IMR-90 (cell line): ENCODE measurements at regions not wholly inside any gene's neighbourhood (a gene's known extent, or its start where the extent isn't known, plus 50 kb on each side); places are given as distances from the start of the nearest gene placed in this dataset.

Source experiments
- ATAC-seq: fragments of 200-7000 bp; cut with Tn5 transposase; 2 replicates; pipeline ENCODE4 v1.9.1; 2020; ENCODE audit warnings: low read depth, mild to moderate bottlenecking, moderate library complexity
- BruUV-seq: library from RNA; stranded (reverse); fragments of 400-500 nt; replicated peaks from 2 replicates; lab custom pipeline; 2021; lab: Mats Ljungman, UMichigan
- CTCF ChIA-PET: fragments of 300-600 bp; formaldehyde crosslinking; extraction: SDS; loops from one replicate; lab custom pipeline; 2021; ENCODE audit warnings: antibody characterized with exemption; lab: Yijun Ruan, JAX
- POLR2A ChIA-PET: fragments of 300-600 bp; sonication (Branson Sonifier 250); formaldehyde crosslinking; loops from one replicate; lab custom pipeline; 2022; ENCODE audit warnings: antibody characterized with exemption; ENCODE audit not compliant: unreplicated experiment; lab: Charles Lee
- DNase-seq: peaks from one replicate; pipeline ENCODE4 v3.0.0; 2013
- H2AFZ ChIP-seq: replicated peaks from 2 replicates; pipeline ENCODE3; 2013; ENCODE audit warnings: low read length, mild to moderate bottlenecking; ENCODE audit not compliant: poor library complexity
- H2AK5ac ChIP-seq: 2 replicates; pipeline ENCODE4 v1.6.1; 2013; ENCODE audit warnings: low read depth, low read length, inconsistent platforms
- H2AK9ac ChIP-seq: replicated peaks from 2 replicates; pipeline ENCODE3; 2013; ENCODE audit warnings: mild to moderate bottlenecking, low read depth, low read length, moderate library complexity; ENCODE audit not compliant: poor library complexity
- H2BK120ac ChIP-seq: 2 replicates; pipeline ENCODE4 v1.6.1; 2013; ENCODE audit warnings: low read depth, low read length, inconsistent platforms
- H2BK15ac ChIP-seq: 3 replicates; pipeline ENCODE4 v1.6.1; 2013; ENCODE audit warnings: low read depth, low read length, inconsistent platforms
- H2BK20ac ChIP-seq: 2 replicates; pipeline ENCODE4 v1.6.1; 2013; ENCODE audit warnings: low read depth, mild to moderate bottlenecking, inconsistent platforms, low read length, moderate library complexity
- H2BK5ac ChIP-seq: 2 replicates; pipeline ENCODE4 v1.6.1; 2013; ENCODE audit warnings: mild to moderate bottlenecking, low read depth, low read length, inconsistent platforms; ENCODE audit not compliant: poor library complexity, severe bottlenecking
- H3K14ac ChIP-seq: replicated peaks from 2 replicates; pipeline ENCODE4 v1.6.1; 2013; ENCODE audit warnings: low read depth, low read length, inconsistent platforms
- H3K18ac ChIP-seq: 2 replicates; pipeline ENCODE4 v1.6.1; 2013; ENCODE audit warnings: low read depth, low read length, control low read depth
- H3K23ac ChIP-seq: 2 replicates; pipeline ENCODE4 v1.6.1; 2013; ENCODE audit warnings: low read depth, low read length, inconsistent platforms
- H3K27ac ChIP-seq: 2 replicates; pipeline ENCODE4 v1.5.1; 2013; ENCODE audit warnings: mild to moderate bottlenecking, control low read depth, low read length; ENCODE audit not compliant: insufficient read depth
- H3K27me3 ChIP-seq: 2 replicates; pipeline ENCODE4 v1.6.1; 2013; ENCODE audit warnings: low read length; ENCODE audit not compliant: control insufficient read depth, insufficient read depth
- H3K36me3 ChIP-seq: 2 replicates; pipeline ENCODE4 v1.6.1; 2013; ENCODE audit warnings: low read length, mixed read lengths; ENCODE audit not compliant: control insufficient read depth, insufficient read depth
- H3K4ac ChIP-seq: 2 replicates; pipeline ENCODE4 v1.6.1; 2013; ENCODE audit warnings: low read depth, low read length, inconsistent platforms
- H3K4me1 ChIP-seq: 2 replicates; pipeline ENCODE4 v1.6.1; 2013; ENCODE audit warnings: low read length, mixed read lengths; ENCODE audit not compliant: control insufficient read depth, insufficient read depth
- H3K4me2 ChIP-seq: 2 replicates; pipeline ENCODE4 v1.6.1; 2013; ENCODE audit warnings: low read depth, mild to moderate bottlenecking, control low read depth, low read length, moderate library complexity
- H3K4me3 ChIP-seq: 2 replicates; pipeline ENCODE4 v1.5.1; 2013; ENCODE audit warnings: low read depth, mild to moderate bottlenecking, control low read depth, low read length, moderate library complexity; ENCODE audit not compliant: insufficient read depth
- H3K56ac ChIP-seq: 2 replicates; pipeline ENCODE4 v1.6.1; 2013; ENCODE audit warnings: low read length, inconsistent platforms; ENCODE audit not compliant: insufficient read depth; ENCODE audit errors: extremely low read depth
- H3K79me1 ChIP-seq, 2 experiments: 2 replicates each; pipeline ENCODE4 v1.6.1; 2013; ENCODE audit warnings: low read length in 2 of 2, inconsistent platforms in 1 of 2, low read depth in 1 of 2
- H3K9ac ChIP-seq: 2 replicates; pipeline ENCODE4 v1.6.1; 2013; ENCODE audit warnings: low read depth, low read length, control low read depth
- H3K9me1 ChIP-seq: 2 replicates; pipeline ENCODE4 v1.6.1; 2013; ENCODE audit warnings: low read length, inconsistent platforms; ENCODE audit not compliant: insufficient read depth
- H3K9me3 ChIP-seq: 2 replicates; pipeline ENCODE4 v1.6.1; 2013; ENCODE audit warnings: low read length; ENCODE audit not compliant: control insufficient read depth, insufficient read depth
- H4K20me1 ChIP-seq: 2 replicates; pipeline ENCODE4 v1.6.1; 2013; ENCODE audit warnings: low read length, inconsistent platforms; ENCODE audit not compliant: insufficient read depth
- H4K5ac ChIP-seq: 2 replicates; pipeline ENCODE4 v1.6.1; 2013; ENCODE audit warnings: mild to moderate bottlenecking, low read depth, low read length, control low read depth
- H4K8ac ChIP-seq, 2 experiments: 2 replicates each; pipeline ENCODE4 v1.6.1; 2013; ENCODE audit warnings: low read depth in 2 of 2, low read length in 2 of 2, control low read depth in 1 of 2, inconsistent platforms in 1 of 2
- H4K91ac ChIP-seq: 2 replicates; pipeline ENCODE4 v1.6.1; 2013; ENCODE audit warnings: low read depth, low read length, inconsistent platforms; ENCODE audit not compliant: insufficient read depth
- BHLHE40 ChIP-seq: fragments of 150-350 bp; IDR thresholded peaks from 2 replicates; pipeline ENCODE4 v1.6.1; 2016; ENCODE audit warnings: mild to moderate bottlenecking, low read depth, low read length
- CEBPB ChIP-seq: IDR thresholded peaks from 2 replicates; pipeline ENCODE4 v1.6.1; 2012; ENCODE audit warnings: low read depth, low read length, improper control_type of control experiment
- CHD1 ChIP-seq: IDR thresholded peaks from 2 replicates; pipeline ENCODE4 v1.6.1; 2012; ENCODE audit warnings: low read depth, low read length, improper control_type of control experiment
- FOS ChIP-seq: fragments of 150-350 bp; IDR thresholded peaks from 2 replicates; pipeline ENCODE4 v1.6.1; 2016; ENCODE audit warnings: low read depth, low read length
- MAFK ChIP-seq: IDR thresholded peaks from 2 replicates; pipeline ENCODE4 v1.6.1; 2012; ENCODE audit warnings: low read depth, low read length, improper control_type of control experiment
- MAZ ChIP-seq: IDR thresholded peaks from 2 replicates; pipeline ENCODE4 v1.6.1; 2012; ENCODE audit warnings: low read depth, mild to moderate bottlenecking, low read length, improper control_type of control experiment, moderate library complexity, borderline replicate concordance
- MXI1 ChIP-seq: IDR thresholded peaks from 2 replicates; pipeline ENCODE4 v1.6.1; 2012; ENCODE audit warnings: low read depth, mild to moderate bottlenecking, low read length, moderate library complexity, borderline replicate concordance
- POLR2A ChIP-seq: IDR thresholded peaks from 2 replicates; pipeline ENCODE4 v1.6.1; 2012; ENCODE audit warnings: mild to moderate bottlenecking, low read depth, low read length
- RAD21 ChIP-seq: IDR thresholded peaks from 2 replicates; pipeline ENCODE4 v1.6.1; 2012; ENCODE audit warnings: low read length, improper control_type of control experiment
- RCOR1 ChIP-seq: IDR thresholded peaks from 2 replicates; pipeline ENCODE4 v1.6.1; 2012; ENCODE audit warnings: mild to moderate bottlenecking, low read length, improper control_type of control experiment; ENCODE audit not compliant: insufficient replicate concordance
- RFX5 ChIP-seq: IDR thresholded peaks from 2 replicates; pipeline ENCODE4 v1.8.0; 2012; ENCODE audit warnings: low read depth, mild to moderate bottlenecking, low read length, moderate library complexity
- SMC3 ChIP-seq: fragments of 150-350 bp; IDR thresholded peaks from 2 replicates; pipeline ENCODE4 v1.6.1; 2016; ENCODE audit warnings: low read depth, mild to moderate bottlenecking, antibody characterized with exemption, low read length, moderate library complexity
- WGBS, 2 experiments: methylation state at CpG; one replicate each; pipeline versions ENCODE4 v1.1.5 to v1.1.7; 2013; ENCODE audit warnings: missing lambda C conversion rate in 2 of 2; ENCODE audit not compliant: insufficient read length in 1 of 2; ENCODE audit errors: extremely low coverage in 2 of 2; 5-methylcytosine and 5-hydroxymethylcytosine counted together
- dilution Hi-C: fragments of 300-500 bp; cut with HindIII; formaldehyde crosslinking; loops from one replicate; pipeline ENCODE4 v1.14.3; 2018; ENCODE audit warnings: low sequenced_read_pairs; ENCODE audit not compliant: unreplicated experiment
- in situ Hi-C: fragments of 300-500 bp; cut with MboI; formaldehyde crosslinking; loops from 3 replicates; pipeline ENCODE4 v1.14.3; 2019; ENCODE audit warnings: low sequenced_read_pairs, inconsistent platforms, mixed read lengths
- intact Hi-C: fragments of 100-400 bp; cut with micrococcal nuclease; formaldehyde crosslinking; loops from 2 replicates; pipeline ENCODE4 v1.10.0; 2022
- TF ChIP-seq, protein P1 (sequence below): fragments of 150-350 bp; IDR thresholded peaks from 2 replicates; pipeline ENCODE4 v1.6.1; 2016; ENCODE audit warnings: low read depth, mild to moderate bottlenecking, low read length, moderate library complexity, borderline replicate concordance
- TF ChIP-seq, protein P2 (sequence below): conservative IDR thresholded peaks from 2 replicates; pipeline ENCODE4 v1.5.1; 2012; ENCODE audit warnings: mild to moderate bottlenecking, low read depth, low read length, improper control_type of control experiment
- TF ChIP-seq, protein P3 (sequence below): fragments of 150-350 bp; IDR thresholded peaks from 2 replicates; pipeline ENCODE4 v1.6.1; 2017; ENCODE audit warnings: mild to moderate bottlenecking, antibody characterized with exemption, low read length, low read depth

DNA sequence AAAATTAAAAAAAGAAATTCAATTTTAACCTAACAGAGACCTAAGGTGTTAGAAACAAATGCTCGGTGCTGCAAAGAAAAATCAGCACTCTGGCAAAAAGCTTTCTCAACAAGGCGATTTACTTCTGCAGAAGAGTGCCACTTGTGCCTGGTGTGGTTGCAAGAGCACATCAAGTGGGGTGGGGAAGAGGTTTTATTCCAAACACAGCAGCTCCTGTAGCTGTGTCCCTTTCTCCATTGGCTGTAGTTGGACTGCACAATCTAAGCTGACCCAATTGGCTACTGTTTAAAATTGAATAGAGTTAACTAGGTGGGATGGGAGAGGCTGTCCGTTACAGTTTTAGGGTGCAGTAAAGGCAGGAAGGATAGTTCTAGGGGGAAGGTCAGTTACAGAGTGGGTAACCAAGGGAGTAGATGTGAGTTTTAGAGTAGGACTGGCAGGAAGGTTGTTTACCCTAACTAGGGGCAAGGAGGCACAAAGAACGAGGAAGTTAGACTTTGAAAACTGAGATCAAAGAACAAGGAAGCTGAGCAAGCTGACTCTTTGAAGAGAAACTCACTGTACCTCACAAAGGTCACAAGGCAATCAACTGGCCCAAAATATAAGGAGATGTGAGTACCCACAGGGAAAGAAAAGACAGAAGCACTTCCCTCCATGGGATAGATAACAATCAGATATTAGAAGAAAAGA is 145.7 kb downstream of the LIG4 start:
- Histone ChIP-seq H3K4me3 (no peak overlapping the region), H3K4me2 (no peak overlapping the region), H3K9me1 (no peaks in the 10 kb centered on the region), H2BK20ac (no peak overlapping the region), H4K5ac (no peak overlapping the region), H3K9ac (no peak overlapping the region), H3K27me3 (no peaks in the 10 kb centered on the region; the same call in 1 of the 2 replicates), H3K14ac (no peak overlapping the region), H3K23ac (no peak overlapping the region), H3K56ac (no peak overlapping the region), H2AK9ac (no peak overlapping the region), H3K27ac (no peak overlapping the region), H2BK5ac (no peak overlapping the region), H3K79me1 (no peaks in the 10 kb centered on the region), H2AFZ (no peak overlapping the region), H3K36me3 (no peaks in the 10 kb centered on the region), H4K91ac (no peak overlapping the region), H2BK15ac (no peak overlapping the region), H2BK120ac (no peak overlapping the region), H3K9me3 (no peaks in the 10 kb centered on the region), H4K8ac (no peak overlapping the region), H4K20me1 (no peaks in the 10 kb centered on the region), H2AK5ac (no peak overlapping the region), H3K18ac (no peak overlapping the region), H3K4ac (no peak overlapping the region), H3K4me1 (no peaks in the 10 kb centered on the region)
- ATAC-seq, result no peak
- ChIA-PET CTCF (no interaction called here), POLR2A (no interaction called here)
- dilution Hi-C loops (no loop called here), intact Hi-C loops (no loop called here), in situ Hi-C loops (no loop called here)
- DNase-seq, result no peak
- no peak for TF ChIP-seq CHD1
- TF ChIP-seq, protein P1, sequence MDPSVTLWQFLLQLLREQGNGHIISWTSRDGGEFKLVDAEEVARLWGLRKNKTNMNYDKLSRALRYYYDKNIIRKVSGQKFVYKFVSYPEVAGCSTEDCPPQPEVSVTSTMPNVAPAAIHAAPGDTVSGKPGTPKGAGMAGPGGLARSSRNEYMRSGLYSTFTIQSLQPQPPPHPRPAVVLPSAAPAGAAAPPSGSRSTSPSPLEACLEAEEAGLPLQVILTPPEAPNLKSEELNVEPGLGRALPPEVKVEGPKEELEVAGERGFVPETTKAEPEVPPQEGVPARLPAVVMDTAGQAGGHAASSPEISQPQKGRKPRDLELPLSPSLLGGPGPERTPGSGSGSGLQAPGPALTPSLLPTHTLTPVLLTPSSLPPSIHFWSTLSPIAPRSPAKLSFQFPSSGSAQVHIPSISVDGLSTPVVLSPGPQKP, result no peak
- TF ChIP-seq RAD21, result no peak
- no peak for TF ChIP-seq POLR2A
- TF ChIP-seq SMC3, result no peak
- no peak for TF ChIP-seq FOS
- TF ChIP-seq, protein P2, sequence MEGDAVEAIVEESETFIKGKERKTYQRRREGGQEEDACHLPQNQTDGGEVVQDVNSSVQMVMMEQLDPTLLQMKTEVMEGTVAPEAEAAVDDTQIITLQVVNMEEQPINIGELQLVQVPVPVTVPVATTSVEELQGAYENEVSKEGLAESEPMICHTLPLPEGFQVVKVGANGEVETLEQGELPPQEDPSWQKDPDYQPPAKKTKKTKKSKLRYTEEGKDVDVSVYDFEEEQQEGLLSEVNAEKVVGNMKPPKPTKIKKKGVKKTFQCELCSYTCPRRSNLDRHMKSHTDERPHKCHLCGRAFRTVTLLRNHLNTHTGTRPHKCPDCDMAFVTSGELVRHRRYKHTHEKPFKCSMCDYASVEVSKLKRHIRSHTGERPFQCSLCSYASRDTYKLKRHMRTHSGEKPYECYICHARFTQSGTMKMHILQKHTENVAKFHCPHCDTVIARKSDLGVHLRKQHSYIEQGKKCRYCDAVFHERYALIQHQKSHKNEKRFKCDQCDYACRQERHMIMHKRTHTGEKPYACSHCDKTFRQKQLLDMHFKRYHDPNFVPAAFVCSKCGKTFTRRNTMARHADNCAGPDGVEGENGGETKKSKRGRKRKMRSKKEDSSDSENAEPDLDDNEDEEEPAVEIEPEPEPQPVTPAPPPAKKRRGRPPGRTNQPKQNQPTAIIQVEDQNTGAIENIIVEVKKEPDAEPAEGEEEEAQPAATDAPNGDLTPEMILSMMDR, result no peak
- TF ChIP-seq, protein P3, sequence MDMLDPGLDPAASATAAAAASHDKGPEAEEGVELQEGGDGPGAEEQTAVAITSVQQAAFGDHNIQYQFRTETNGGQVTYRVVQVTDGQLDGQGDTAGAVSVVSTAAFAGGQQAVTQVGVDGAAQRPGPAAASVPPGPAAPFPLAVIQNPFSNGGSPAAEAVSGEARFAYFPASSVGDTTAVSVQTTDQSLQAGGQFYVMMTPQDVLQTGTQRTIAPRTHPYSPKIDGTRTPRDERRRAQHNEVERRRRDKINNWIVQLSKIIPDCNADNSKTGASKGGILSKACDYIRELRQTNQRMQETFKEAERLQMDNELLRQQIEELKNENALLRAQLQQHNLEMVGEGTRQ, result no peak
- TF ChIP-seq MXI1, result no peak
- TF ChIP-seq RFX5, result no peak
- TF ChIP-seq BHLHE40, result no peak
- TF ChIP-seq RCOR1, result no peak
- no peak for TF ChIP-seq MAFK
- no peak for TF ChIP-seq CEBPB
- TF ChIP-seq MAZ, result no peak
- BruUV-seq, result no TSS peak
- WGBS, 2 experiments, result no CpG with 5 or more reads among the region's 4 CpGs
